Naive thymus-derived CD8-positive, alpha-beta T cell (primary cell): ENCODE measurements at regions not wholly inside any gene's neighbourhood (a gene's known extent, or its start where the extent isn't known, plus 50 kb on each side); places are given as distances from the start of the nearest gene placed in this dataset.

Experiments
- ATAC-seq, 2 donors: fragments of 150-1000 bp; cut with Tn5 transposase in 1 of 2; sonication (Bioruptor Pico), chemical (Tn5 transposase) in 1 of 2; 1 replicate in 1 of 2; 2 replicates in 1 of 2; pipeline ENCODE4 v1.10.0; 2021; ENCODE audit warnings: mild to moderate bottlenecking in 2 of 2, moderate library complexity in 2 of 2
- POLR2A ChIA-PET: fragments of 350-600 bp; sonication (Branson Sonifier 250); formaldehyde crosslinking; loops from one replicate; lab custom pipeline; 2021; ENCODE audit warnings: antibody characterized with exemption; lab: Charles Lee
- DNase-seq, 10 donors: peaks; one replicate each; pipeline versions ENCODE4 v3.0.0 to v3.0.0-alpha.2; 2020 to 2022
- H3K27ac Mint-ChIP-seq, 10 donors: one replicate each; pipeline ENCODE4 v1.8.0; 2020 to 2022; ENCODE audit warnings: mild to moderate bottlenecking in 10 of 10, mixed read lengths in 10 of 10, moderate library complexity in 4 of 10, inconsistent platforms in 1 of 10
- H3K27me3 Mint-ChIP-seq, 5 donors: one replicate each; pipeline ENCODE4 v1.8.0; 2021 to 2022; ENCODE audit warnings: mixed read lengths in 5 of 5
- H3K36me3 Mint-ChIP-seq, 3 donors: one replicate each; pipeline ENCODE4 v1.8.0; 2020 to 2022; ENCODE audit warnings: mixed read lengths in 3 of 3, mild to moderate bottlenecking in 2 of 3, inconsistent platforms in 1 of 3
- H3K4me1 Mint-ChIP-seq, 4 donors: one replicate each; pipeline ENCODE4 v1.8.0; 2021 to 2022; ENCODE audit warnings: mixed read lengths in 4 of 4
- H3K4me3 Mint-ChIP-seq, 10 donors: one replicate each; pipeline ENCODE4 v1.8.0; 2020 to 2022; ENCODE audit warnings: mild to moderate bottlenecking in 10 of 10, mixed read lengths in 10 of 10, moderate library complexity in 6 of 10, inconsistent platforms in 1 of 10
- H3K9me3 Mint-ChIP-seq, 9 donors: one replicate each; pipeline ENCODE4 v1.8.0; 2020 to 2022; ENCODE audit warnings: mixed read lengths in 9 of 9, mild to moderate bottlenecking in 3 of 9, inconsistent platforms in 1 of 9, moderate library complexity in 1 of 9

GRCh38 chr15:97026781-97027180, 696.3 kb downstream of the NR2F2 start:
- Mint-ChIP-seq H3K9me3 (peaks cover 0 to 31% (median 9%) of the 10 kb centered on the region in 9 donors), H3K27me3 (peaks cover 0 to 2% (median 0%) of the 10 kb centered on the region in 5 donors), H3K27ac (peak overlapping the region in 1 of 10 donors; percentile 36), H3K36me3 (no peaks in the 10 kb centered on the region), H3K4me1 (no peaks in the 10 kb centered on the region), H3K4me3 (no peak overlapping the region)
- POLR2A ChIA-PET: no interaction called here
- ATAC-seq (no peak), DNase-seq (no peak)

DNA sequence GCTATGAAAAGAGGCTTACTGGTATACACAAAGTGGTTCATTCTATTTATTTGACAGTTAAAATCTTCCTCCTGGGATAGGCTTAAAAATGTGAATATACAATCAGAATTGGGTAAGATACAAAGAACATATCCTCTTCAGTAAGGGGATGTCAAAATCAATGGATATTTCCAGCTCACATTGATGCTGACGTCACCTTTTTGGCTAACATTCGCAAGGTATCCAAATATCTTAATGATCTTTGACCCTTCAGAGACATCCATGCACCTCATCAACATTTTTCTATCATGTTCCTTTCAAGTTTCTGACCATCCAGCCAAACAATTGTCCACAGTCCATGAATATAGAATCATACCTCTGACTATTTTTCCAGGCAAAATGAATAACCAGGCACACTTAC, 697.3 kb downstream of the NR2F2 start:
- Mint-ChIP-seq H3K4me3 (no peak overlapping the region), H3K4me1 (no peaks in the 10 kb centered on the region), H3K36me3 (no peaks in the 10 kb centered on the region), H3K9me3 (peaks cover 0 to 31% (median 15%) of the 10 kb centered on the region in 9 donors), H3K27ac (no peak overlapping the region), H3K27me3 (peaks cover 0 to 2% (median 0%) of the 10 kb centered on the region in 5 donors)
- POLR2A ChIA-PET: no interaction called here
- ATAC-seq (no peak), DNase-seq (no peak)

DNA sequence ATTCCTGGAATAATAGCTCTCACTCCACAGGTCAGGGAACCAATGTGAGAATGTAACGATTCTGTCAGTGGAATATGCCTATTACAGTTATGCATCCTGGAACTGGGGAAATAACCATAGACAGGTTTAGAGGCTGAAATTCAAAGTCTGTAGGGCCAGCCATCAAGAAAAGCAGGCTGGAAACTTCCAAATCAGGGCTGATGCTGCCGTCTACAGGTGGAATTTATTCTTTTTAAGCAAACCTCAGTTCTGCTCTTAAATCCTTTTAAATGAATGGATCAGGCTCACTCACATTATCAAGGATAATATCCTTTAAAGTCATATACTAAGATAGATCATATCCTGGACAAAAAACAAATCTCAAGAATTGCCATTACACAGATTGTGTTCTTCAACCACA, 699.8 kb downstream of the NR2F2 start:
- peaks cover 0 to 38% (median 15%) of the 10 kb centered on the region in 9 donors for H3K9me3 Mint-ChIP-seq
- ATAC-seq: no peak
- DNase-seq: no peak
- H3K4me3 Mint-ChIP-seq: no peak overlapping the region
- no peak overlapping the region for H3K27ac Mint-ChIP-seq
- no peaks in the 10 kb centered on the region for H3K4me1 Mint-ChIP-seq
- peaks cover 0 to 8% (median 0%) of the 10 kb centered on the region in 5 donors for H3K27me3 Mint-ChIP-seq
- H3K36me3 Mint-ChIP-seq: no peaks in the 10 kb centered on the region
- POLR2A ChIA-PET: no interaction called here

GRCh38 chr15:97036301-97036700, 705.8 kb downstream of the NR2F2 start:
- DNase-seq (no peak), ATAC-seq (no peak)
- Mint-ChIP-seq H3K27me3 (peaks cover 0 to 18% (median 0%) of the 10 kb centered on the region in 5 donors), H3K27ac (no peak overlapping the region), H3K4me3 (no peak overlapping the region), H3K4me1 (no peaks in the 10 kb centered on the region), H3K36me3 (peaks cover 0 to 4% (median 0%) of the 10 kb centered on the region in 3 donors), H3K9me3 (peaks cover 0 to 18% (median 8%) of the 10 kb centered on the region in 9 donors)
- POLR2A ChIA-PET: no interaction called here

- no peak for ATAC-seq
- DNase-seq: no peak
- no peaks in the 10 kb centered on the region for H3K4me1 Mint-ChIP-seq
- peaks cover 0 to 18% (median 0%) of the 10 kb centered on the region in 5 donors for H3K27me3 Mint-ChIP-seq
- POLR2A ChIA-PET: no interaction called here
- H3K9me3 Mint-ChIP-seq: peaks cover 0 to 10% (median 7%) of the 10 kb centered on the region in 9 donors
- H3K4me3 Mint-ChIP-seq: no peak overlapping the region
- no peak overlapping the region for H3K27ac Mint-ChIP-seq
- H3K36me3 Mint-ChIP-seq: peaks cover 0 to 4% (median 0%) of the 10 kb centered on the region in 3 donors
Observed at GRCh38 chr15:97037080-97037479, 706.6 kb downstream of the NR2F2 start.

- Mint-ChIP-seq H3K4me3 (no peak overlapping the region), H3K4me1 (no peaks in the 10 kb centered on the region), H3K27me3 (no peaks in the 10 kb centered on the region), H3K9me3 (peaks cover 0 to 8% (median 3%) of the 10 kb centered on the region in 9 donors), H3K27ac (no peak overlapping the region), H3K36me3 (peaks cover 0 to 1% (median 0%) of the 10 kb centered on the region in 3 donors)
- POLR2A ChIA-PET: no interaction called here
- no peak for ATAC-seq
- no peak for DNase-seq
Observed at GRCh38 chr15:97045666-97046421, 715.3 kb downstream of the NR2F2 start.

GRCh38 chr15:97052513-97052912, 722.0 kb downstream of the NR2F2 start:
- no peak for ATAC-seq
- H3K4me1 Mint-ChIP-seq: no peaks in the 10 kb centered on the region
- no peak overlapping the region for H3K4me3 Mint-ChIP-seq
- no peak for DNase-seq
- no peak overlapping the region for H3K27ac Mint-ChIP-seq
- H3K36me3 Mint-ChIP-seq: no peaks in the 10 kb centered on the region
- POLR2A ChIA-PET: no interaction called here
- H3K27me3 Mint-ChIP-seq: peaks cover 0 to 3% (median 0%) of the 10 kb centered on the region in 5 donors
- H3K9me3 Mint-ChIP-seq: peaks cover 0 to 8% (median 0%) of the 10 kb centered on the region in 9 donors

GRCh38 chr15:97053635-97054034, 723.1 kb downstream of the NR2F2 start:
- Mint-ChIP-seq H3K27me3 (peaks cover 0 to 3% (median 0%) of the 10 kb centered on the region in 5 donors), H3K9me3 (peaks cover 0 to 8% (median 0%) of the 10 kb centered on the region in 9 donors), H3K4me3 (no peak overlapping the region), H3K36me3 (no peaks in the 10 kb centered on the region), H3K4me1 (no peaks in the 10 kb centered on the region), H3K27ac (no peak overlapping the region)
- ATAC-seq (no peak), DNase-seq (no peak)
- POLR2A ChIA-PET: no interaction called here

GRCh38 chr15:97057503-97057902, 727.0 kb downstream of the NR2F2 start:
- POLR2A ChIA-PET: no interaction called here
- Mint-ChIP-seq H3K9me3 (peaks cover 0 to 6% (median 0%) of the 10 kb centered on the region in 9 donors), H3K27ac (no peak overlapping the region), H3K27me3 (no peaks in the 10 kb centered on the region), H3K4me1 (no peaks in the 10 kb centered on the region), H3K36me3 (no peaks in the 10 kb centered on the region), H3K4me3 (no peak overlapping the region)
- DNase-seq (no peak), ATAC-seq (no peak)

DNA sequence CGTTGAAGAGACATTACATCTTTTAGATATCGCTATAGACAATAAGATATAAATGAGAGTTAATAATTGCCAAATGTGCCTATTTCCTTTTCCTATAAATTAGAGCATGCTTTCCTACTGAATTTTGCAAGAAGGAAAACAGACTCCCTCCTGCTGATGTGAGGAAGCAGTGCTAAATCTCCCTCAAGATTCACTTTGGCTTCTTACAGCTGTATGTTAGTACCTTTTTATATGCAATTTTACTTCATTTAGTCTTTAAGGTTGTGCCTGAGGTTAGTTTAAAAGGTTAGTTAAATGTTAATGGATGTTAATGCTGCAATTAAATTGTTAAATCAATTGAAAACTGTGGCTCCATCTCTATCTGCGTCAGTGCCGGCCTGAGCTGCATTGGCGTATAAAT, 728.8 kb downstream of the NR2F2 start:
- no peak for DNase-seq
- no peaks in the 10 kb centered on the region for H3K27me3 Mint-ChIP-seq
- H3K36me3 Mint-ChIP-seq: no peaks in the 10 kb centered on the region
- H3K27ac Mint-ChIP-seq: no peak overlapping the region
- H3K9me3 Mint-ChIP-seq: peaks cover 0 to 11% (median 0%) of the 10 kb centered on the region in 9 donors
- no peaks in the 10 kb centered on the region for H3K4me1 Mint-ChIP-seq
- no peak for ATAC-seq
- H3K4me3 Mint-ChIP-seq: no peak overlapping the region
- POLR2A ChIA-PET: no interaction called here

GRCh38 chr15:97061392-97061791, 730.9 kb downstream of the NR2F2 start:
- H3K27ac Mint-ChIP-seq: no peak overlapping the region
- H3K4me3 Mint-ChIP-seq: no peak overlapping the region
- POLR2A ChIA-PET: no interaction called here
- H3K36me3 Mint-ChIP-seq: no peaks in the 10 kb centered on the region
- no peak for DNase-seq
- H3K4me1 Mint-ChIP-seq: no peaks in the 10 kb centered on the region
- no peaks in the 10 kb centered on the region for H3K27me3 Mint-ChIP-seq
- ATAC-seq: no peak
- H3K9me3 Mint-ChIP-seq: peaks cover 0 to 15% (median 0%) of the 10 kb centered on the region in 9 donors

- ATAC-seq: no peak
- peaks cover 0 to 22% (median 11%) of the 10 kb centered on the region in 9 donors for H3K9me3 Mint-ChIP-seq
- no peaks in the 10 kb centered on the region for H3K4me1 Mint-ChIP-seq
- peaks cover 0 to 4% (median 0%) of the 10 kb centered on the region in 5 donors for H3K27me3 Mint-ChIP-seq
- POLR2A ChIA-PET: no interaction called here
- no peak overlapping the region for H3K27ac Mint-ChIP-seq
- DNase-seq: no peak
- peaks cover 0 to 8% (median 0%) of the 10 kb centered on the region in 3 donors for H3K36me3 Mint-ChIP-seq
- H3K4me3 Mint-ChIP-seq: no peak overlapping the region
Observed at GRCh38 chr15:97071668-97072067, 741.2 kb downstream of the NR2F2 start.

GRCh38 chr15:97072545-97072944, 742.0 kb downstream of the NR2F2 start:
- H3K9me3 Mint-ChIP-seq: peaks cover 0 to 22% (median 11%) of the 10 kb centered on the region in 9 donors
- peaks cover 0 to 4% (median 0%) of the 10 kb centered on the region in 5 donors for H3K27me3 Mint-ChIP-seq
- no peak overlapping the region for H3K4me3 Mint-ChIP-seq
- peaks cover 0 to 8% (median 0%) of the 10 kb centered on the region in 3 donors for H3K36me3 Mint-ChIP-seq
- DNase-seq (no peak), ATAC-seq (no peak)
- POLR2A ChIA-PET: no interaction called here
- no peak overlapping the region for H3K27ac Mint-ChIP-seq
- H3K4me1 Mint-ChIP-seq: no peaks in the 10 kb centered on the region
